Neural progenitor cell (in vitro differentiated cells): ENCODE measurements at regions not wholly inside any gene's neighbourhood (a gene's known extent, or its start where the extent isn't known, plus 50 kb on each side); places are given as distances from the start of the nearest gene placed in this dataset.
"Not testable (repeated sequence)": the region's sequence is repeated elsewhere in the genome, so short reads cannot be mapped to it uniquely, and the experiment has no call there.

ENCODE experiments used
- EZH2 ChIP-seq: fragments of 200-600 bp; sonication (generic); IDR thresholded peaks from 2 replicates; pipeline ENCODE4 v1.6.1; 2017; ENCODE audit warnings: antibody characterized with exemption, mild to moderate bottlenecking, moderate library complexity
- TF ChIP-seq, protein P1 (sequence below): fragments of 200-600 bp; sonication (generic); IDR thresholded peaks from 2 replicates; pipeline ENCODE4 v1.5.1; 2017; ENCODE audit warnings: antibody characterized with exemption, mild to moderate bottlenecking

- TF ChIP-seq, protein P1, sequence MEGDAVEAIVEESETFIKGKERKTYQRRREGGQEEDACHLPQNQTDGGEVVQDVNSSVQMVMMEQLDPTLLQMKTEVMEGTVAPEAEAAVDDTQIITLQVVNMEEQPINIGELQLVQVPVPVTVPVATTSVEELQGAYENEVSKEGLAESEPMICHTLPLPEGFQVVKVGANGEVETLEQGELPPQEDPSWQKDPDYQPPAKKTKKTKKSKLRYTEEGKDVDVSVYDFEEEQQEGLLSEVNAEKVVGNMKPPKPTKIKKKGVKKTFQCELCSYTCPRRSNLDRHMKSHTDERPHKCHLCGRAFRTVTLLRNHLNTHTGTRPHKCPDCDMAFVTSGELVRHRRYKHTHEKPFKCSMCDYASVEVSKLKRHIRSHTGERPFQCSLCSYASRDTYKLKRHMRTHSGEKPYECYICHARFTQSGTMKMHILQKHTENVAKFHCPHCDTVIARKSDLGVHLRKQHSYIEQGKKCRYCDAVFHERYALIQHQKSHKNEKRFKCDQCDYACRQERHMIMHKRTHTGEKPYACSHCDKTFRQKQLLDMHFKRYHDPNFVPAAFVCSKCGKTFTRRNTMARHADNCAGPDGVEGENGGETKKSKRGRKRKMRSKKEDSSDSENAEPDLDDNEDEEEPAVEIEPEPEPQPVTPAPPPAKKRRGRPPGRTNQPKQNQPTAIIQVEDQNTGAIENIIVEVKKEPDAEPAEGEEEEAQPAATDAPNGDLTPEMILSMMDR = not testable (repeated sequence)
- TF ChIP-seq EZH2 = not testable (repeated sequence)
Observed at GRCh38 chr10:38615596-38615995, 521.5 kb downstream of the ZNF37A start.
